Glutamatergic neuron (in vitro differentiated cells): ENCODE measurements at regions not wholly inside any gene's neighbourhood (a gene's known extent, or its start where the extent isn't known, plus 50 kb on each side); places are given as distances from the start of the nearest gene placed in this dataset.
A peak's percentile ranks its signal among the peaks of the same experiment; 100 is the strongest.

Source experiments
- DNase-seq: peaks from one replicate; pipeline ENCODE4 v3.0.0; 2022
- H3K27ac Mint-ChIP-seq: one replicate; pipeline ENCODE4 v1.8.0; 2020; ENCODE audit warnings: mild to moderate bottlenecking, mixed read lengths, inconsistent platforms; ENCODE audit not compliant: unreplicated experiment
- H3K27me3 Mint-ChIP-seq: one replicate; pipeline ENCODE4 v1.8.0; 2020; ENCODE audit warnings: mild to moderate bottlenecking, moderate library complexity, mixed read lengths, inconsistent platforms; ENCODE audit not compliant: unreplicated experiment
- H3K36me3 Mint-ChIP-seq: one replicate; pipeline ENCODE4 v1.8.0; 2020; ENCODE audit warnings: mild to moderate bottlenecking, mixed read lengths, inconsistent platforms; ENCODE audit not compliant: unreplicated experiment
- H3K4me1 Mint-ChIP-seq: one replicate; pipeline ENCODE4 v1.8.0; 2020; ENCODE audit warnings: mild to moderate bottlenecking, low read depth, mixed read lengths, inconsistent platforms; ENCODE audit not compliant: unreplicated experiment
- H3K4me3 Mint-ChIP-seq: one replicate; pipeline ENCODE4 v1.8.0; 2020; ENCODE audit warnings: mild to moderate bottlenecking, mixed read lengths, inconsistent platforms; ENCODE audit not compliant: unreplicated experiment
- H3K9me3 Mint-ChIP-seq: one replicate; pipeline ENCODE4 v1.8.0; 2020; ENCODE audit warnings: mild to moderate bottlenecking, moderate library complexity, mixed read lengths, inconsistent platforms; ENCODE audit not compliant: unreplicated experiment
- CTCF ChIP-seq: fragments of 200-600 bp; sonication (generic); IDR thresholded peaks from one replicate; pipeline ENCODE4 v1.5.0; 2021; ENCODE audit not compliant: partially characterized antibody, unreplicated experiment

DNA sequence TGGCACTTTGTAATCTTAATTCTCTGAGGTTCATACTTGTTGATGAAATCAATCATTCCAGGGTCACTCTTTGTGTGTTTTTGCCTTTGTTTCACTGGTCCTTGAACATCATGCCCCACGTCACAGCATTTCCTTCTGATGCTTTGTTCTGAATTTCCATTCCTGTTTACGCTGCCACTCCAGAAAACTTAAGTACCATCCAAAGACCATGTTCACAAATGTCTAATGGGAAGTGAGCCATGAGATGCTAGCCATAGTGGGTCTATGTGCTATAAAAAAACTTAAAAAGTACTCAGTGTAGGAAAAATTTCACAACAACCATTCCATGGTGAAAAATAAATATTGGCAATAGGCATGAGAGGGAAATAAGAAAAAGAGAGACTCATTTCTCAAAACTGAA, 232.0 kb downstream of the IBTK start:
- Mint-ChIP-seq H3K4me3 (no peak overlapping the region), H3K27ac (no peak overlapping the region), H3K27me3 (no peaks in the 10 kb centered on the region), H3K9me3 (no peaks in the 10 kb centered on the region), H3K36me3 (no peaks in the 10 kb centered on the region), H3K4me1 (no peaks in the 10 kb centered on the region)
- no peak for DNase-seq
- TF ChIP-seq CTCF, result no peak

DNA sequence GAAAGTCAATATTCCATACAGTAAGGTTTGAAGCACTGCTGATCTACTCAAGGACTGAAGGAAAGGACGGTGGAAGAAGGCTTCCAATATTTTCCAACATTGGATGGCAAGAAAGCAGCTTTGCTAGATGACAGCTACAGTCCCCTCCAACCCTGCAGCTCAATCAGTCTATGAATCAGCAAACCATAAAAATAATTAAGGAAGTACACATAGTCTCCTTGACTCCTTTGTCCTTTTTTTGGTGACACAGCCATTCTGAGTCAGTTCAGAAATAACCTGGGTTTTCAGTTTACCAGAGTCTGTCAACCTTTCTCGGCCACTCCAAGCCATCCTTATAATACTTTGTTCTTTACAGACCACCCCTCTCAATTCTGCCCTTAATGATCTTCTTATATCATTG, 232.5 kb downstream of the IBTK start:
- no peaks in the 10 kb centered on the region for H3K36me3 Mint-ChIP-seq
- H3K27me3 Mint-ChIP-seq, result no peaks in the 10 kb centered on the region
- DNase-seq, result no peak
- no peak for TF ChIP-seq CTCF
- H3K9me3 Mint-ChIP-seq, result no peaks in the 10 kb centered on the region
- no peak overlapping the region for H3K4me3 Mint-ChIP-seq
- no peaks in the 10 kb centered on the region for H3K4me1 Mint-ChIP-seq
- H3K27ac Mint-ChIP-seq, result no peak overlapping the region

DNA sequence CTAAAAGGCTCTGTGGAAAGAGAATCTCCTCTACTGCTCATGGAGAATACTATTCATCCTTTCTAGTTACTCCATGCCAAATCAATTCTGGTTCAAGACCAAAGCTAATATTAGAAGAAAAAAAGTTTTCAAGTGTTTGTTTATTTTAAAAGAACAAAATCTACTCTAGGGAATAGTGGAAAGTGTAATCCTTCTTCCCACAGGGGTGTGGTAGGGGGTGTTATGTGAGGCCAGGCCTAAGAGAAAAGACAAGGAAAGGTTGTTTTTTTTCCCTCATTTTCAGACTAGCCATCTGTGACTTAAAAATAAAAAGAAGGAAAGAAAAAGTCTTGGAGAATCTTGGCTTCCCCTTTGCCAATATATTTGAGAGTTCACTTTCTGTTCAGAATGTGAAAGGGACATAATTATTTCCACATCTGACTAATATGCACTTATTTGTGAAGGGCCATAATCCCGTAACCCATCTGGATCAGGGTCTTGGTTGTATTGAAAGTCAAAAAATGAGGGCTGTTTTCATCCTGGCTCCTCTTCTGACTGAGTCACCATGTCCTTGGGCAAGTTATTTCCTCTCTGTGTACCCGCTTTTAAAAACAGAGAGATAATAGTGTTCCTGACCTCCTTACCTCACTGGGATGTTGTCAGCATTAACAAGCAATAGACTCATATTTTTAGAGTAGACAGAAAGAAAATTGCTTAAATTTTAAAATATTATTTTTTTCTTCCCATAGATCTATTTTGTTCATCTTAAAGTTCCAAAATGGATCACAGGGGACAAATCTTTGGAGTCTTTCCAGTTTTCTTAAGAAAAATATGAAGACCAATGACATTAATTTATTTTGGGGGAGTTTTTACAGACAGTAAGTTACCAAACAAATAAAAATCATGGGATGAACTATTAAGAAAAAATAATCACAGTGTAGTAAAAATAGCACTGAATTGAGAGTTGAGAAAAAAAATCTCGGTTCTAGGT, 233.7 kb downstream of the IBTK start:
- Mint-ChIP-seq H3K27me3 (no peaks in the 10 kb centered on the region), H3K36me3 (no peaks in the 10 kb centered on the region), H3K4me3 (no peak overlapping the region), H3K27ac (no peak overlapping the region), H3K4me1 (no peaks in the 10 kb centered on the region), H3K9me3 (no peaks in the 10 kb centered on the region)
- DNase-seq, result no peak
- no peak for TF ChIP-seq CTCF

- H3K4me3 Mint-ChIP-seq, result no peak overlapping the region
- peaks cover 7% of the 10 kb centered on the region for H3K36me3 Mint-ChIP-seq
- H3K9me3 Mint-ChIP-seq, result peaks cover 3% of the 10 kb centered on the region
- DNase-seq, result no peak
- TF ChIP-seq CTCF, result peak; percentile 28
- H3K27me3 Mint-ChIP-seq, result no peaks in the 10 kb centered on the region
- no peak overlapping the region for H3K27ac Mint-ChIP-seq
- no peaks in the 10 kb centered on the region for H3K4me1 Mint-ChIP-seq
These were observed 241.4 kb downstream of the IBTK start for GRCh38 chr6:82006027-82006738.

DNA sequence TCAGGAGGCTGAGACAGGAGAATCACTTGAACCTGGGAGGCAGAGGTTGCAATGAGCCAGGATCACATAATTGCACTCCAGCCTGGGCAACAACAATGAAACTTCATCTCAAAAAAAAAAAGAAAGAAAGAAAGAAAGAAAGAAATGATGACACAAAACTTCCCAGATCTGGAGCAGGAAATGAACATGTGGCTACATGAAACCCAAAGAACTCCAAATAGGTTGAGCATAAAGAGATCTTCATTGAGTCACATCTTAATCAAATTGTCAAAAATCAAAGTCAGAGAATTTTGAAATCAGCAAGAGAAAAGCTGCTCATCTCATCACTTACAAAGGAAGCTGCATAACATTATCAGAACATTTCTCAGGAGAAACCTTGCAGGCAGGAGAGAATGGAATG, 247.0 kb downstream of the IBTK start:
- no peaks in the 10 kb centered on the region for H3K36me3 Mint-ChIP-seq
- H3K9me3 Mint-ChIP-seq, result no peaks in the 10 kb centered on the region
- H3K27ac Mint-ChIP-seq, result no peak overlapping the region
- TF ChIP-seq CTCF, result no peak
- no peaks in the 10 kb centered on the region for H3K4me1 Mint-ChIP-seq
- H3K27me3 Mint-ChIP-seq, result no peaks in the 10 kb centered on the region
- no peak overlapping the region for H3K4me3 Mint-ChIP-seq
- DNase-seq, result no peak
